Peyer's patch (tissue), 4 donors: ENCODE measurements at regions not wholly inside any gene's neighbourhood (a gene's known extent, or its start where the extent isn't known, plus 50 kb on each side); places are given as distances from the start of the nearest gene placed in this dataset.

Source experiments
- POLR2A ChIP-seq, 2 donors: fragments of 450-650 bp; IDR thresholded peaks; one replicate each; pipeline ENCODE4 v1.5.1; 2017; ENCODE audit warnings: antibody characterized with exemption in 2 of 2, mild to moderate bottlenecking in 2 of 2, moderate library complexity in 2 of 2
- TF ChIP-seq, protein P1 (sequence below), 6 experiments: fragments of 450-650 bp in 4 of 6; fragments of 200-600 bp in 2 of 6; sonication (generic) in 1 of 6; IDR thresholded peaks; one replicate each; pipeline ENCODE4 v1.5.1; 2017 to 2019; ENCODE audit warnings: antibody characterized with exemption in 6 of 6, mild to moderate bottlenecking in 3 of 6, moderate library complexity in 1 of 6

DNA sequence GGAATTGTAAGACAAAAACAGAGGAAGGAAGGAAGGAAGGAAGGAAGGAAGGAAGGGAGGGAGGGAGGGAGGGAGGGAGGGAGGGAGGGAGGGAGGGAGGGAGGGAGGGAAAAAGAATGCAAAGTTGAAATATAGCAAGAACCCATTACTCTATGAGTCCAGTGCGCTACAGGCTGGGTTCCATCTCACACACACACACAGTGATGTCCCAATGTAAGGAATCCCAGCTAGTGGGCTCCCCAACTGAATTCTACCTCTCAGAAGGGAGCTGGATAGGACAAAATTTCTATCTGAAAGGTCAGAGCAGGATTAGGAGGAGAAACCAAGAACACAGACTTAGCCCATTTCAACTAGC, 173.4 kb downstream of the DAD1 start:
- TF ChIP-seq, protein P1, sequence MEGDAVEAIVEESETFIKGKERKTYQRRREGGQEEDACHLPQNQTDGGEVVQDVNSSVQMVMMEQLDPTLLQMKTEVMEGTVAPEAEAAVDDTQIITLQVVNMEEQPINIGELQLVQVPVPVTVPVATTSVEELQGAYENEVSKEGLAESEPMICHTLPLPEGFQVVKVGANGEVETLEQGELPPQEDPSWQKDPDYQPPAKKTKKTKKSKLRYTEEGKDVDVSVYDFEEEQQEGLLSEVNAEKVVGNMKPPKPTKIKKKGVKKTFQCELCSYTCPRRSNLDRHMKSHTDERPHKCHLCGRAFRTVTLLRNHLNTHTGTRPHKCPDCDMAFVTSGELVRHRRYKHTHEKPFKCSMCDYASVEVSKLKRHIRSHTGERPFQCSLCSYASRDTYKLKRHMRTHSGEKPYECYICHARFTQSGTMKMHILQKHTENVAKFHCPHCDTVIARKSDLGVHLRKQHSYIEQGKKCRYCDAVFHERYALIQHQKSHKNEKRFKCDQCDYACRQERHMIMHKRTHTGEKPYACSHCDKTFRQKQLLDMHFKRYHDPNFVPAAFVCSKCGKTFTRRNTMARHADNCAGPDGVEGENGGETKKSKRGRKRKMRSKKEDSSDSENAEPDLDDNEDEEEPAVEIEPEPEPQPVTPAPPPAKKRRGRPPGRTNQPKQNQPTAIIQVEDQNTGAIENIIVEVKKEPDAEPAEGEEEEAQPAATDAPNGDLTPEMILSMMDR (IDR thresholded peaks at IDR 0.05): no peak
- no peak for TF ChIP-seq POLR2A (IDR thresholded peaks at IDR 0.05)
